Esophagus (tissue), 2 donors: ENCODE measurements at regions not wholly inside any gene's neighbourhood (a gene's known extent, or its start where the extent isn't known, plus 50 kb on each side); places are given as distances from the start of the nearest gene placed in this dataset.
"Not testable (repeated sequence)": the region's sequence is repeated elsewhere in the genome, so short reads cannot be mapped to it uniquely, and the experiment has no call there.

Experiments used
- H3K27ac ChIP-seq, 2 donors: one replicate each; pipeline ENCODE4 v1.5.1; 2013; ENCODE audit warnings: low read depth in 2 of 2, mild to moderate bottlenecking in 2 of 2, inconsistent platforms in 1 of 2, low read length in 1 of 2, moderate library complexity in 1 of 2
- H3K27me3 ChIP-seq, 2 donors: one replicate each; pipeline ENCODE4 v1.6.1; 2013; ENCODE audit warnings: low read length in 2 of 2, control low read depth in 1 of 2, mild to moderate bottlenecking in 1 of 2; ENCODE audit not compliant: insufficient read depth in 2 of 2, control insufficient read depth in 1 of 2
- H3K36me3 ChIP-seq, 2 donors: one replicate each; pipeline ENCODE4 v1.6.1; 2013; ENCODE audit warnings: low read length in 1 of 2; ENCODE audit not compliant: control insufficient read depth in 2 of 2, insufficient read depth in 2 of 2
- H3K4me1 ChIP-seq, 2 donors: one replicate each; pipeline ENCODE4 v1.6.1; 2013; ENCODE audit warnings: low read length in 1 of 2; ENCODE audit not compliant: control insufficient read depth in 2 of 2, insufficient read depth in 2 of 2
- H3K4me3 ChIP-seq, 2 donors: one replicate each; pipeline ENCODE4 v1.5.1; 2013; ENCODE audit warnings: low read length in 2 of 2, mild to moderate bottlenecking in 2 of 2, low read depth in 1 of 2, moderate library complexity in 1 of 2
- H3K9me3 ChIP-seq, 2 donors: one replicate each; pipeline ENCODE4 v1.6.1; 2013; ENCODE audit warnings: mild to moderate bottlenecking in 2 of 2, low read depth in 1 of 2, low read length in 1 of 2, moderate library complexity in 1 of 2; ENCODE audit not compliant: control insufficient read depth in 2 of 2, insufficient read depth in 1 of 2
- WGBS, 2 donors: extraction: QIAGEN DNeasy Blood & Tissue Kit; methylation state at CpG; one replicate each; pipeline ENCODE4 v1.1.7; 2013; 5-methylcytosine and 5-hydroxymethylcytosine counted together
- donor health status: healthy with polysubstance abuse.
- donor health status: Bipolar disorder and iron deficiency.

DNA sequence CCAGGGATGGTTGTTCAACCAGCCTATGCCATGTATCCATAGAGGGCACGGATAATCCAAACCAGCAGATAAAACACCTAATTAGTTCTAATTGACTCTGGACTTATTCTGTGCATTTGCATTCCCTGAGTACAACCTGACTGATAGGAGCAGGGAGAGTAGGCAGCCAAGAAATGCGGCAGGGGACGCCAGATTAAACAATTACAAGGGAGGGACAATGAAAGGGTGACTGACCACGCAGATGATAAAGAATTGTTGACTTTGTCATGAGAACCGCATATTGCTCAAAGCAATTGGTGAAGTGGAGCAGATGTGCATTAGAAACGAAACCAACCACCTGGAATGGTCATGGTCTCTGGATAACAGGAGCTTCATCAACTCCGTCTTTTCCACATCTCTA is 369.1 kb upstream of the FRG2C start:
- WGBS, 2 donors: 62 to 78% methylated on average over 7 of the region's 7 CpGs
- H3K27ac ChIP-seq: no peak overlapping the region
- no peaks in the 10 kb centered on the region for H3K4me1 ChIP-seq
- H3K4me3 ChIP-seq: no peak overlapping the region
- no peaks in the 10 kb centered on the region for H3K36me3 ChIP-seq
- peaks cover 0 to 2% of the 10 kb centered on the region in 2 donors for H3K27me3 ChIP-seq
- H3K9me3 ChIP-seq: no peaks in the 10 kb centered on the region

DNA sequence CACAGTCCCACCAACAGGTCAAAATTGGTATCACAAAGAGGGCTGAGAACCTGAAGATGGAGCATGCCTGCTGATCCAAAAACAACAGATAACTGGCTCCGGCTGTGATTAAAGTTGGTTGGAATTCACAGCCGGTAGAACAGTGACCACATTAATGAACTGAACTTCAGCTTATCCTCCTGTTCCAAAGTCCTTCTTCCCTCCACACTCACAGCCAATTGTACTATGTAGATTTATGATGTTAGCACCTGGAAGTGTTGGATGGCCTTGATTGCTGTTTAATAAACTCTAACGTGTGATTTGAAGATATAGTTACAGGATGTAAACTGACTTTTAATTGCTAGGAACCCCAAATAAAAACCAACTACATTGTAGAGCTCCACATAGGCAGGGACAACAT is 367.3 kb upstream of the FRG2C start:
- H3K4me1 ChIP-seq: no peaks in the 10 kb centered on the region
- H3K27me3 ChIP-seq: peaks cover 0 to 2% of the 10 kb centered on the region in 2 donors
- H3K36me3 ChIP-seq: no peaks in the 10 kb centered on the region
- WGBS, 2 donors: 57 to 81% methylated on average over 3 of the region's 3 CpGs
- no peak overlapping the region for H3K4me3 ChIP-seq
- H3K27ac ChIP-seq: no peak overlapping the region
- no peaks in the 10 kb centered on the region for H3K9me3 ChIP-seq

DNA sequence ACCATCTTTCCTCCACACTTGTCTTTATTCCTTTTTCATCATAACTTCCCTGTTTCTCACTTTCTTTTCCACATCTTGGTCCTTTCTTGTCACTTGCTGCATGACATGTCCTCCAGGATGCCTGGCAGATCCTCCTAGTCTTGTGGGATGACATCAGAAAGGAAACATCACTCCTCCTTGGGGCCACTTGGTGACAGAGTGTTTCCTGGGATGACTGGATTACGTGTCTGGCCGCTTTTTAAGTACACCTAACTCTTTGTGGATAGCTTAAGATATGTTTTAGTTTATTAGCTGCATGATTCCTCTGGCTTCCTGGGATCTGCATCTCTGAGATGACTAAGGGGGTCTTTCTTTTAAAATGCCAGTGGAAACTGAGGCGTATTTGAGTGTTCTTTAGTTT is 363.5 kb upstream of the FRG2C start:
- peaks cover 0 to 2% of the 10 kb centered on the region in 2 donors for H3K27me3 ChIP-seq
- H3K4me1 ChIP-seq: no peaks in the 10 kb centered on the region
- 63 to 74% methylated on average over 3 of the region's 3 CpGs for WGBS, 2 donors

DNA sequence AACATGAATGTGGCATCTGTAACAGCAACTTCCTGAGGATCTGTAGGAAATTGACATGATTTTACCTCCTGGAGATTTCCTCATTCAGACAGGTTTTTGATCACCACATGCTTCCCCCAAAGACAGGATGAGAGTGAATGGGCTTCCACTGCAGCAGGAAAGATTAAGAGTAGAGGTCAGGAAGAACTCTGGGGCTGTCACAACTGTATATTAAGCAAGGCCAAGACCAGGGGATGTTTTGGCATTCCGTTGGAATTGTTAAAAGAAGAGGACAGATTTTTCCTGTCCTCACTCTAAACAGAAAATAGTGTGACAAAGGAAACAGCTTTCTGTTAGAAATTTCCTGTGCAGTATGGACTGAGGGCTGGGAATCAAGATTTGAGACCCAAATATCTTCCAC is 363.1 kb upstream of the FRG2C start:
- not testable (repeated sequence) for H3K4me3 ChIP-seq, H3K36me3 ChIP-seq, H3K4me1 ChIP-seq, H3K9me3 ChIP-seq, H3K27me3 ChIP-seq, H3K27ac ChIP-seq
- 41 to 61% methylated on average over 1 of the region's 1 CpG for WGBS, 2 donors

More for the DNA sequence above, 363.5 kb upstream of the FRG2C start:
- no peak overlapping the region for H3K4me3 ChIP-seq
- H3K36me3 ChIP-seq: no peaks in the 10 kb centered on the region
- no peaks in the 10 kb centered on the region for H3K9me3 ChIP-seq
- H3K27ac ChIP-seq: no peak overlapping the region

DNA sequence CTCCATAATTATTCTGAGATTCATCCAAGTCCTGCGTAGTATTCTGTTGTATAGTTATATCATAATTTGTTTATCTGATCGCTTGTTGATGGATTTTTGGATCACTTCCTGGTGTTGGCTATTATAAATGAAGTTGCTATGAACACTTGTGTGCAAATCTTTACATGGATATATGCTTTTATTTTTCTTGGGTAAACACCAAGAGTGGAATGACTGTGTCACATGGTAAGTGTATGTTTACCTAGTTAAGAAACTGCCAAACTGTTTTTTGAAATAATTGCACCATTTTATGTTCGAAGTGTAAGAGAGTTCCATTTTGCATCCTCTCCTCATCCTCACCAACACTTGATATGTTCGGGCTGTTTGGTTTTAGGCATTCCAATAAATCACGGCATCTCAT is 360.4 kb upstream of the FRG2C start:
- H3K36me3 ChIP-seq: no peaks in the 10 kb centered on the region
- 36 to 47% methylated on average over 5 of the region's 5 CpGs for WGBS, 2 donors
- H3K9me3 ChIP-seq: no peaks in the 10 kb centered on the region
- H3K4me3 ChIP-seq: no peak overlapping the region
- no peaks in the 10 kb centered on the region for H3K27me3 ChIP-seq
- H3K27ac ChIP-seq: no peak overlapping the region
- H3K4me1 ChIP-seq: no peaks in the 10 kb centered on the region

DNA sequence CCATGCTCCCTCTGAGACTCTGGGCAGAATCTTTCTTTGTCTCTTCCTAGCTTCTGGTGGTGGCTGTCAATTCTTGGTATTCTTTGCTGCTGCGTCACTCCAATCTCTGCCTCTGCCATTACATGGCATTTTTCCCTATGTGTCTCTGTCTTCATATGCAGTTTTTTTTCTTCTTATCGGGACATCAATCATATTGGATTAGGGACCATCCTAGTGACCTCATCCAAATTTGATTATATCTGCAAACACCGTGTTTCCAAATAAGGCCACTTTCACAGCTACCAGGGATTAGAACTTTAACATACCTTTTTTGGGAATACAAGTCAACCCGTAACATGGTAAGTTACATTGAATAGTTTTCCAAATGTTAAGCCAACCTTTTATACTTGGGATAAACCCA is 358.2 kb upstream of the FRG2C start:
- no peaks in the 10 kb centered on the region for H3K27me3 ChIP-seq
- no peak overlapping the region for H3K27ac ChIP-seq
- WGBS, 2 donors: 93 to 96% methylated on average over 4 of the region's 4 CpGs

DNA sequence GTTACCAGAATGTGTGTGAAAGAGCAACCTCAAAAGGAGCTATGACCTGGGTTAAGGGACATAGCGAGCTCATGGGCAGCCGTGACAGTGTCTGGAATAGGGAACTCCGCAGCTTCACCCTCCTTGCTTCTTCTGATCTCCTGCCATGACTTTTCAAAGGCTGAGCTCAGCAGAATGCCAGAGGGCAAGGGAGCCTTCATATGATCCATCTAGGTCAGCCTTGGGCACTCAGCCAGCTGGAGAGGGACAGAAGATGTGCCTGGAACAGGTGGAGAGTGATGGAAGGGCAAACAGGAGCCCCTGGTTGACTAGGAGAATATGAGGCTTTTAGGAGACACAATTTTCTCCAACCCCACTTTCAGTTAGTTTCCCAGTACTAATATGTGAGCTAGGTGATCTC is 352.8 kb upstream of the FRG2C start:
- H3K9me3 ChIP-seq, H3K4me3 ChIP-seq, H3K27me3 ChIP-seq, H3K36me3 ChIP-seq, H3K27ac ChIP-seq, H3K4me1 ChIP-seq: not testable (repeated sequence)
- 85 to 92% methylated on average over 3 of the region's 3 CpGs for WGBS, 2 donors

More for the DNA sequence above, 358.2 kb upstream of the FRG2C start:
- H3K4me1 ChIP-seq: no peaks in the 10 kb centered on the region
- H3K4me3 ChIP-seq: no peak overlapping the region
- H3K36me3 ChIP-seq: no peaks in the 10 kb centered on the region
- no peaks in the 10 kb centered on the region for H3K9me3 ChIP-seq

DNA sequence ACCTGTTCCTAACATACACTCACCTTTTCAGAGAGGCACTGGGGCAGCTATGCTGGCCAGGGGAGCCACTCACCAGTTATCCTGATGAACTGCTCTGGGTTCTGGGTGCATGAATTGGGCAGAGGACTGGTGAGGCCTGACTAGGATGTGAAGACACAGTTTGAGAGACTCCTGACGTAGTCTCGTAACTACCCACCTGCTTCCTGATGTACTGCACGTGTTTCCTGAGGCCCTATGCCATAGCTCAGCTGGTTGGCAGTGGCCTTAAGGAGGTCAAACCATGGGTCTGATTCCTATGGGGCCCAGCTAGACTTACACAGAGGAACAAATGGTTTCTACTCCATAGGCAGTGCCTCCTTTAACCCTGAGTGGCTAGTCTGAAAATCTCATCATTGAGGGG is 351.7 kb upstream of the FRG2C start:
- H3K27me3 ChIP-seq, H3K27ac ChIP-seq, H3K9me3 ChIP-seq, H3K4me3 ChIP-seq, H3K36me3 ChIP-seq, H3K4me1 ChIP-seq: not testable (repeated sequence)
- 69 to 78% methylated on average over 3 of the region's 3 CpGs for WGBS, 2 donors

DNA sequence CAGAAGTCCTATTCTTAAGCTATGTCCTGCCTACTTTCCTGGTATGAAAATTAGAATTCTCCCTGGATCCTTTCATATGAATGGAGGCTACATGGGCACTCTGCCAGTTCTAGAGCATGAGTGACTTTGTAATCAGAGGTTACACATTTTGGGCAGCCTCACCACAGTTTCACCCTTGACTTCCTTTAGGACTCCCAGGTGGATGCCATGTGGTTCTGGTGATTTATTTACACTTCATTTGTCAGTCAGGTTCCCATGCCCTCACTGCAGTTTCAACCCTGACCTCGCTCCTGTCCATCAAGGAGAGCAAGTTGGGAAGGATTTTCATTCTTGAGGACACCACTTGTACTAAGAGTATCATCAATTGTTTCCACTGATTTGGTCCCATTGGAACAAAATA is 344.4 kb upstream of the FRG2C start:
- WGBS, 2 donors: 75 to 79% methylated on average over 1 of the region's 1 CpG
- not testable (repeated sequence) for H3K27ac ChIP-seq, H3K4me3 ChIP-seq, H3K27me3 ChIP-seq, H3K36me3 ChIP-seq, H3K4me1 ChIP-seq, H3K9me3 ChIP-seq

DNA sequence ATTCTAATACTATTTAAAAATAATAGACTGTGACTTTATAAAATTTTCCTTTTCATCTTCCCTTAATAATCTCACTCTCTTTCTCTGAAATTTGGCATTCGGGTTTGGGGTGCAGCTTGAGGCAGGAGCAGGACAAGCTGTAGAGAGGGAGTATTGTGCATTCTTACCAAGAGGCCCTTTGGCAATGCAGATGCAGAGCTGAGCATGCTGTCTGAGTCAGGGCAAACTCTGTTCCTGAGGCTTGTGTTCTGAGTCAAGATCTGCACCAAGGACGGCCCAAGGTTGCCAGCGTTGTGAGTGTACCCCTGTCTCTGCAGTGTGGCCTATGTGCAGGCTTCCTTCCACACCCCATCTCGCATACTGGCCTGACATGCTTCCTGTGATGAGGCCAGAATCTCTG is 343.8 kb upstream of the FRG2C start:
- H3K36me3 ChIP-seq: no peaks in the 10 kb centered on the region
- no peaks in the 10 kb centered on the region for H3K4me1 ChIP-seq
- no peaks in the 10 kb centered on the region for H3K27me3 ChIP-seq
- WGBS, 2 donors: 88 to 92% methylated on average over 4 of the region's 4 CpGs
- H3K4me3 ChIP-seq: no peak overlapping the region
- no peaks in the 10 kb centered on the region for H3K9me3 ChIP-seq
- no peak overlapping the region for H3K27ac ChIP-seq
